BJ (cell line): ENCODE measurements at regions not wholly inside any gene's neighbourhood (a gene's known extent, or its start where the extent isn't known, plus 50 kb on each side); places are given as distances from the start of the nearest gene placed in this dataset.
"Not testable (repeated sequence)": the region's sequence is repeated elsewhere in the genome, so short reads cannot be mapped to it uniquely, and the experiment has no call there.

ENCODE experiments used
- CTCF ChIA-PET: fragments of 350-600 bp; formaldehyde crosslinking; extraction: SDS; loops from one replicate; lab custom pipeline; 2021; ENCODE audit warnings: antibody characterized with exemption, inconsistent platforms; lab: Yijun Ruan, JAX
- POLR2A ChIA-PET: fragments of 300-600 bp; sonication (Branson Sonifier 250); formaldehyde crosslinking; extraction: SDS; loops from one replicate; lab custom pipeline; 2021; ENCODE audit warnings: antibody characterized with exemption; lab: Charles Lee
- DNase-seq: peaks from one replicate; pipeline ENCODE4 v3.0.0-alpha.2; 2011; ENCODE audit warnings: low read depth
- H3K27me3 ChIP-seq: 2 replicates; pipeline ENCODE4 v1.6.0; 2011; ENCODE audit warnings: low read length; ENCODE audit not compliant: control insufficient read depth, insufficient read depth
- H3K36me3 ChIP-seq: 2 replicates; pipeline ENCODE4 v1.5.1; 2011; ENCODE audit warnings: low read length; ENCODE audit not compliant: control insufficient read depth, insufficient read depth
- H3K4me3 ChIP-seq: 2 replicates; pipeline ENCODE4 v1.5.1; 2011; ENCODE audit warnings: low read depth, mild to moderate bottlenecking, control low read depth, low read length
- TF ChIP-seq, protein P1 (sequence below): IDR thresholded peaks from 2 replicates; pipeline ENCODE4 v1.5.1; 2011; ENCODE audit warnings: low read depth, mild to moderate bottlenecking, control low read depth, inconsistent platforms, low read length, moderate library complexity; ENCODE audit not compliant: insufficient read depth

DNA sequence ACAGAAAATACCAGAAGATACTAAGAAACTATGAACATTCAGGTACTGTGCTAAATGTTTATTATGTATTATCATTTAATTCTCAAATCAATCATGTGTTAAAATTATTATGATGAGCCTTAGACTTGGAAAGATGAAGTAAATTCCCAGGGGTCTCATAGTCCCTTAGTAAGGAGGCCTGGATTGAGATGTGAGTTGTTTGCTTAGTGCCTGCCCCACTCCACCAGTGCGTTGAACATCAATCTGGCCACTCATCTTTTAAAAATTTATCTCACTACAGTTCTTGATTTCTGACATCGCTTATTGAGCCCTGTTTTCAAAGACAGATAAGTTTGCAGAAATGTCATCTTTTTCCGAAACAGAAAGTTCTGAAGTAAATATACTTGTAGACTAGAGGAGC, 618.4 kb upstream of the SEMA3D start:
- TF ChIP-seq, protein P1, sequence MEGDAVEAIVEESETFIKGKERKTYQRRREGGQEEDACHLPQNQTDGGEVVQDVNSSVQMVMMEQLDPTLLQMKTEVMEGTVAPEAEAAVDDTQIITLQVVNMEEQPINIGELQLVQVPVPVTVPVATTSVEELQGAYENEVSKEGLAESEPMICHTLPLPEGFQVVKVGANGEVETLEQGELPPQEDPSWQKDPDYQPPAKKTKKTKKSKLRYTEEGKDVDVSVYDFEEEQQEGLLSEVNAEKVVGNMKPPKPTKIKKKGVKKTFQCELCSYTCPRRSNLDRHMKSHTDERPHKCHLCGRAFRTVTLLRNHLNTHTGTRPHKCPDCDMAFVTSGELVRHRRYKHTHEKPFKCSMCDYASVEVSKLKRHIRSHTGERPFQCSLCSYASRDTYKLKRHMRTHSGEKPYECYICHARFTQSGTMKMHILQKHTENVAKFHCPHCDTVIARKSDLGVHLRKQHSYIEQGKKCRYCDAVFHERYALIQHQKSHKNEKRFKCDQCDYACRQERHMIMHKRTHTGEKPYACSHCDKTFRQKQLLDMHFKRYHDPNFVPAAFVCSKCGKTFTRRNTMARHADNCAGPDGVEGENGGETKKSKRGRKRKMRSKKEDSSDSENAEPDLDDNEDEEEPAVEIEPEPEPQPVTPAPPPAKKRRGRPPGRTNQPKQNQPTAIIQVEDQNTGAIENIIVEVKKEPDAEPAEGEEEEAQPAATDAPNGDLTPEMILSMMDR = no peak
- POLR2A ChIA-PET = no interaction called here
- no peak overlapping the region for H3K4me3 ChIP-seq
- CTCF ChIA-PET = no interaction called here
- H3K36me3 ChIP-seq = no peaks in the 10 kb centered on the region
- DNase-seq = no peak
- no peaks in the 10 kb centered on the region for H3K27me3 ChIP-seq

DNA sequence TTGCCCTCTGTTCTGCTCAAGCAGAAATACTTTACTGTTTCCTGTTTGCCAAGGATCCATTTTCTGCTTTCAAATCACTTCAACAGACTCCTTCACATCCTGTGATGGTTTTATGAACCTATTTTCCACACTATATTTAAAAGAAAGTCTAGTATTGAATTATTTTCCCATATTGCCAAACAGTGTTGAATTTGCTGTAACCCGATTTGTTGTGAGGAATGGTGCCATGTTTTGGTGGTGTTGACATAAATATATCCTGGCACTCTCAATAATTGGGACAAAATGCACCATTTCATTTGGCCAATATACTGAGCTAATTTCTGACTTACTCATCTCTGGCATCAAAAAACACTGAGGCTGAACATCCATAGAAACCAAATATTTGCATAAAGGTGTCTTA, 615.4 kb upstream of the SEMA3D start:
- Histone ChIP-seq H3K36me3 (no peaks in the 10 kb centered on the region), H3K4me3 (no peak overlapping the region), H3K27me3 (no peaks in the 10 kb centered on the region)
- DNase-seq = no peak
- ChIA-PET POLR2A (no interaction called here), CTCF (no interaction called here)
- TF ChIP-seq, protein P1 = no peak

DNA sequence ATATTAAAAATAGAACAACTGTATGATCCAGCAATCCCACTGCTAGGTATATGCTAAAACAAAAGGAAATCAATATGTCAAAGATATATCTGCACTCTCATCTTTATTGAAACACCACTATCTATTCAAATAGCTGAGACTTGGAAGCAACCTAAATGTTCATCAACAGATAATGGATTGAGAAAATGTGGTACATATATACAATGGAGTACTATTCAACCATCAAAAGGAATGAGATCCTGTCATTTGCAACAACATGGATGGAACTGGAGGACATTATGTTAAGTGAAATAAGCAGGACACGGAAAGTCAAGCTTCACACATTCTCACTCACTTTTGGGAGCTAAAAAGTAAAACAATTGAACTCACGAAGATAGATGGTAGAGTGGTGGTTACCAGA, 610.1 kb upstream of the SEMA3D start:
- CTCF ChIA-PET = interaction anchor here (1.1 to 1.4 kb wide), 2 partner anchors 33 to 1861 kb away, joined by 3 to 5 read pairs; no protein-coding TSS in a partner anchor
- DNase-seq = no peak
- POLR2A ChIA-PET = no interaction called here
- no peaks in the 10 kb centered on the region for H3K27me3 ChIP-seq
- H3K4me3 ChIP-seq = no peak overlapping the region
- TF ChIP-seq, protein P1 = no peak
- H3K36me3 ChIP-seq = no peaks in the 10 kb centered on the region

DNA sequence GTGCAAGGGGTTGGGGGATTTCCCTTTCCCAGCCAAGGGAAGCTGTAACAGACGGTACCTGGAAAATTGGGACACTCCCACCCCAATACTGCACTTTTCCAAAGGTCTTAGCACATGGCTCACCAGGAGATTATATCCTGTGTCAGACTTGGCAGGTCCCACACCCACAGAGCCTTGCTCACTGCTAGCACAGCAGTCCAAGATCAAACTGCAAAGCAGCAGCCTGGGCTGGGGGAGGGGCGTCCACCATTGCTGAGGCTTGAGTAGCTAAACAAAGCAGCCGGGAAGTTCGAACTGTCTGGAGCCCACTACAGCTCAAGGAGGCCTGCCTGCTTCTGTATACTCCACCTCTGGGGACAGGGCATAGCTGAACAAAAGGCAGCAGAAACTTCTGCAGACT, 604.2 kb upstream of the SEMA3D start:
- POLR2A ChIA-PET, H3K36me3 ChIP-seq, CTCF ChIA-PET, H3K4me3 ChIP-seq, DNase-seq, H3K27me3 ChIP-seq: not testable (repeated sequence)

DNA sequence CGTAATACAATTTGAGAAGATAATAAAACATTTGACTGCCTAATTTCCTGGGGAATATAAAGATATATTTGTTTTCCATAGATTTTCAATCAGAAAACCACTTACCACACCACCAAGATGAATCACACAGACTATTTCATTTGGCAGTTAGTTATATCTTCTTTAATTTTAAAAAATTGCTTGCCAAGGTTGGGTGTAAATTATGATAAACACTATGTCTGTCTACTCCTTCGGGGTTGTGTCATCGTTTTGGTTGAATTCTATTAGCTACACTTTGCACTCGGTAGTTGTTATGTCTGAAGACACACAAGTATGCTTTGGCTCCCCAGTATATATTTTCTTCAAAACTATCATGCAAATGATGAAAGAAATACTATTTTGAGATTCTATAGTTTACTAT, 594.8 kb upstream of the SEMA3D start:
- Histone ChIP-seq H3K27me3 (no peaks in the 10 kb centered on the region), H3K36me3 (no peaks in the 10 kb centered on the region), H3K4me3 (no peak overlapping the region)
- TF ChIP-seq, protein P1 = no peak
- DNase-seq = no peak
- POLR2A ChIA-PET = no interaction called here
- CTCF ChIA-PET = no interaction called here

DNA sequence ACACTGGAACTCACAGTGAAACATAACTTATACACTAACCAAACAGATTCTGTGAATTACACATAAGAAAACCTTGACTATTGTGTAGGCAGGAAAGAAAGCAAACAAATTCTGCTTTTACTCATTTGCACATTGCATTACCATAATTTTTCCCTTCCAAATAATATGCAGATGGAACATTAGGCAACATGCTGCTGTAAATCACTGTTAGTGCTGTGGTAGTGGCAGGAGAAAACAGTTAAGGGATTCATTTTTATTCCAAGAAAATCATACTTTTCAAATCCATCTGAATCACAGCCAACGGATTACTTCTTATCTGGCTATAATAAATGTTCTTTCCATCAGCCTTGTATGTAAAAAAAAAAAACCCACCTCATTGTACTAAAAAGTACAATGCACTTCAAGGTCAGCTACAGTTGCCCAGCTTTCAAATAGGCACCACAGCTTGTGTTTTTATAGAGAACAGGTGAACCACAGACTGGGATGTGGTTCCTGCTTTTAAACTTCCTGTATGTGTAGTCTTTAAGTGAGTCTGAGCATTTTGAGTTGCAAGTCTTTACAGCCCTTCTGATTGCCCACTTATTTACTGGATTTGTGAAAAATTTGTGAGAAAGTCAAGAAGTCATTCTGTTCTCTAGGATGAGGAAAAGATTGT, 590.0 kb upstream of the SEMA3D start:
- ChIA-PET CTCF (no interaction called here), POLR2A (no interaction called here)
- TF ChIP-seq, protein P1 = no peak
- Histone ChIP-seq H3K36me3 (no peaks in the 10 kb centered on the region), H3K4me3 (no peak overlapping the region), H3K27me3 (no peaks in the 10 kb centered on the region)
- no peak for DNase-seq
